ENCODE measurements at regions not wholly inside any gene's neighbourhood (a gene's known extent, or its start where the extent isn't known, plus 50 kb on each side); places are given as distances from the start of the nearest gene placed in this dataset.

DNA sequence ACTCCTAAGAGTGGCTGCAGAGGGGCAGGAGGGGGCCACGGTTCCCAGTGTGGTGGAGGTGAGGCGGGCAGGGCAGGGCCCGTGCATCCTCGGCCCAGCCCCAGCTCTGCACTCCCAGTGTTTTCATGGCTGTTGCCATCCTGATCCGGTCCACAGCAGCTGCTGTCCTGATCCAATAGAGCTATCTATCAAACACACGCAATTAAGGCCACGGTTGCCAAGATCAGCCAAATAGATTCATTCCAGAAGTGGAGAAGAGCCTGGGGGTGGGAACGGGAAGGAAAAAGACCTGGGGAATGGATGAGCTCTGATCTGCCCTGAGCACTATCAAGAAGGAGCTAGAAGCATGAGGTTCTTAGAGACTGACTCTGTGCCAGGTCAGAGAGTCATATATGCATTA, 160.9 kb upstream of the SYT13 start:
- TF ChIP-seq JAZF1 (CRISPR knock-in tag; IDR thresholded peaks at IDR 0.05) (no peak), ZNF138 (CRISPR knock-in tag; conservative IDR thresholded peaks at IDR 0.05) (no peak), TCF7 (CRISPR knock-in tag; IDR thresholded peaks at IDR 0.05; ENCODE audit: low read depth) (no peak)
- TF ChIP-seq, protein P1, sequence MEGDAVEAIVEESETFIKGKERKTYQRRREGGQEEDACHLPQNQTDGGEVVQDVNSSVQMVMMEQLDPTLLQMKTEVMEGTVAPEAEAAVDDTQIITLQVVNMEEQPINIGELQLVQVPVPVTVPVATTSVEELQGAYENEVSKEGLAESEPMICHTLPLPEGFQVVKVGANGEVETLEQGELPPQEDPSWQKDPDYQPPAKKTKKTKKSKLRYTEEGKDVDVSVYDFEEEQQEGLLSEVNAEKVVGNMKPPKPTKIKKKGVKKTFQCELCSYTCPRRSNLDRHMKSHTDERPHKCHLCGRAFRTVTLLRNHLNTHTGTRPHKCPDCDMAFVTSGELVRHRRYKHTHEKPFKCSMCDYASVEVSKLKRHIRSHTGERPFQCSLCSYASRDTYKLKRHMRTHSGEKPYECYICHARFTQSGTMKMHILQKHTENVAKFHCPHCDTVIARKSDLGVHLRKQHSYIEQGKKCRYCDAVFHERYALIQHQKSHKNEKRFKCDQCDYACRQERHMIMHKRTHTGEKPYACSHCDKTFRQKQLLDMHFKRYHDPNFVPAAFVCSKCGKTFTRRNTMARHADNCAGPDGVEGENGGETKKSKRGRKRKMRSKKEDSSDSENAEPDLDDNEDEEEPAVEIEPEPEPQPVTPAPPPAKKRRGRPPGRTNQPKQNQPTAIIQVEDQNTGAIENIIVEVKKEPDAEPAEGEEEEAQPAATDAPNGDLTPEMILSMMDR (IDR thresholded peaks at IDR 0.05) = no peak
- TF ChIP-seq, protein P2, sequence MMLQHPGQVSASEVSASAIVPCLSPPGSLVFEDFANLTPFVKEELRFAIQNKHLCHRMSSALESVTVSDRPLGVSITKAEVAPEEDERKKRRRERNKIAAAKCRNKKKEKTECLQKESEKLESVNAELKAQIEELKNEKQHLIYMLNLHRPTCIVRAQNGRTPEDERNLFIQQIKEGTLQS (CRISPR knock-in tag; conservative IDR thresholded peaks at IDR 0.05) = no peak
- TF ChIP-seq, protein P3, sequence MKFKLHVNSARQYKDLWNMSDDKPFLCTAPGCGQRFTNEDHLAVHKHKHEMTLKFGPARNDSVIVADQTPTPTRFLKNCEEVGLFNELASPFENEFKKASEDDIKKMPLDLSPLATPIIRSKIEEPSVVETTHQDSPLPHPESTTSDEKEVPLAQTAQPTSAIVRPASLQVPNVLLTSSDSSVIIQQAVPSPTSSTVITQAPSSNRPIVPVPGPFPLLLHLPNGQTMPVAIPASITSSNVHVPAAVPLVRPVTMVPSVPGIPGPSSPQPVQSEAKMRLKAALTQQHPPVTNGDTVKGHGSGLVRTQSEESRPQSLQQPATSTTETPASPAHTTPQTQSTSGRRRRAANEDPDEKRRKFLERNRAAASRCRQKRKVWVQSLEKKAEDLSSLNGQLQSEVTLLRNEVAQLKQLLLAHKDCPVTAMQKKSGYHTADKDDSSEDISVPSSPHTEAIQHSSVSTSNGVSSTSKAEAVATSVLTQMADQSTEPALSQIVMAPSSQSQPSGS (CRISPR knock-in tag; IDR thresholded peaks at IDR 0.05; ENCODE audit: borderline replicate concordance, low read depth) = no peak
